Memory B cell (primary cell): ENCODE measurements at regions not wholly inside any gene's neighbourhood (a gene's known extent, or its start where the extent isn't known, plus 50 kb on each side); places are given as distances from the start of the nearest gene placed in this dataset.

ENCODE experiments used
- ATAC-seq: fragments of 150-1000 bp; cut with Tn5 transposase; 2 replicates; pipeline ENCODE4 v1.10.0; 2021; ENCODE audit warnings: low read depth, mild to moderate bottlenecking, moderate library complexity
- DNase-seq, 2 donors: peaks; one replicate each; pipeline ENCODE4 v3.0.0; 2022; ENCODE audit warnings: low spot score in 2 of 2
- H3K27ac Mint-ChIP-seq: one replicate; pipeline ENCODE4 v1.8.0; 2022; ENCODE audit warnings: mild to moderate bottlenecking, moderate library complexity, mixed read lengths
- H3K27me3 Mint-ChIP-seq: one replicate; pipeline ENCODE4 v1.8.0; 2022; ENCODE audit warnings: mixed read lengths
- H3K36me3 Mint-ChIP-seq: one replicate; pipeline ENCODE4 v1.8.0; 2022; ENCODE audit warnings: mild to moderate bottlenecking, mixed read lengths
- H3K4me1 Mint-ChIP-seq: one replicate; pipeline ENCODE4 v1.8.0; 2022; ENCODE audit warnings: mixed read lengths
- H3K4me3 Mint-ChIP-seq: one replicate; pipeline ENCODE4 v1.8.0; 2022; ENCODE audit warnings: mild to moderate bottlenecking, moderate library complexity, mixed read lengths
- H3K9me3 Mint-ChIP-seq: one replicate; pipeline ENCODE4 v1.8.0; 2022; ENCODE audit warnings: mixed read lengths

- H3K9me3 Mint-ChIP-seq = peaks cover under 1% of the 10 kb centered on the region
- peaks cover 2% of the 10 kb centered on the region for H3K27me3 Mint-ChIP-seq
- H3K27ac Mint-ChIP-seq = no peak overlapping the region
- no peak for ATAC-seq
- no peaks in the 10 kb centered on the region for H3K36me3 Mint-ChIP-seq
- no peak for DNase-seq
- H3K4me1 Mint-ChIP-seq = no peaks in the 10 kb centered on the region
- H3K4me3 Mint-ChIP-seq = no peak overlapping the region
Measured at GRCh38 chr1:57949168-57949567, 525.3 kb upstream of the DAB1 start.

DNA sequence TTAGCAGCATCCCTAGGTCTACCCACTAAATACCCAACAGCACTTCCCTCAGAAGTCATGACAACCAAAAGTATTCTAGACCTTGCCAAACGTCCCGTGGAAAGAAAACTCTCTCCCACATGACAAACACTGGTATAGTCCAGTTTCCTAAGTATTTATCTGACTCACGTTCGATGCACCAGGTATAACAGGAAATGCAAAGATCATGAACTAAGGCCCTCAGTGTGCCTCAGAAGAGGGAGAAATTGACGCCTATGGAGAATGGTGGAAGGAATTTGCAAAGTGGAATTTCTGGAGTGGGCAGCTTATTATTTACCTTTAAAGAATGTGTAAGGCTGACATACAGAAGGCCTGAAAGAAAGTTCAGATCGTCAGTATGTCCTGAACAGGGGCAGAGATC lies 523.6 kb upstream of the DAB1 start:
- Mint-ChIP-seq H3K36me3 (no peaks in the 10 kb centered on the region), H3K27ac (no peak overlapping the region), H3K27me3 (peaks cover 2% of the 10 kb centered on the region), H3K9me3 (peaks cover 1% of the 10 kb centered on the region), H3K4me3 (no peak overlapping the region), H3K4me1 (no peaks in the 10 kb centered on the region)
- DNase-seq (no peak), ATAC-seq (no peak)

DNA sequence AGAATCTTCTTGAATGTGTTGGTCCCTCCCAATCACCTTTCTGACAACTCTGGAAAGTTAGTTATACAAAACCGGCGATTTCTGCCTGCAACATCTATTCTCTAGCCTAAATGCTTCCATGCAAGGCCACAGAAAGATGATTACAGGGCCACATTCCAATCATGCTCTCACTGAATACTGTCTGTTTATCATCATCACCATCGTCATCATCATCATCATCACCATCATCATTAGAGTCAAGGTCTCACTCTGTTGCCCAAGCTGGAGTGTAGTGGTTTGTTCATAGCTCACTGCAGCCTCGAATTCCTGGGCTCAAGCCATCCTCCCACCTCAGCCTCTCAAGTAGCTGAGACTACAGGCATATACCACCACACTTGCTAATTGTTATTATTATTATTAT lies 521.2 kb upstream of the DAB1 start:
- Mint-ChIP-seq H3K9me3 (peaks cover 1% of the 10 kb centered on the region), H3K4me3 (no peak overlapping the region), H3K36me3 (no peaks in the 10 kb centered on the region), H3K27ac (no peak overlapping the region), H3K27me3 (peaks cover 2% of the 10 kb centered on the region), H3K4me1 (no peaks in the 10 kb centered on the region)
- ATAC-seq (no peak), DNase-seq (no peak)

GRCh38 chr1:57943365-57943764 lies 519.5 kb upstream of the DAB1 start:
- H3K27me3 Mint-ChIP-seq = peaks cover 4% of the 10 kb centered on the region
- ATAC-seq = no peak
- peaks cover 3% of the 10 kb centered on the region for H3K36me3 Mint-ChIP-seq
- H3K4me1 Mint-ChIP-seq = no peaks in the 10 kb centered on the region
- DNase-seq = no peak
- H3K4me3 Mint-ChIP-seq = no peak overlapping the region
- H3K9me3 Mint-ChIP-seq = peaks cover 9% of the 10 kb centered on the region
- no peak overlapping the region for H3K27ac Mint-ChIP-seq

DNA sequence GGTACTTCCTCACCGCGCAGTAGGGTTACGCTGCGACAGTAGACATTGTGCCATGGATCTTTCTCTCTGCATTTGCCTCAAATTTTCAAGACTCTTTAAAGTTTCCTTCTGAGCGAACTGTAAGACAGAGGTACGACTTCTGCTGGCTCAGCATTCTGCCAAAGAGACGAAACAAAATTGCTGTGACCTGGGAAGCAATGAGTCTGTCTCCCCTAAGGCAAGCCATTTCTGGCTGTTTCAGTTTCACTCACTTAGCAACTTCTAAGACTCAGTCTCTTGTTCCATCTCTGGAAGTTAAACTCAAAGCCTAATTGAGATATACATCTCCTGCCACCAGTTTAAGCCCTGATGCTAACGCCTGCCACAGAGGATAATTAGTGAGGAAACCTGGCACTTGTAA lies 510.9 kb upstream of the DAB1 start:
- ATAC-seq = no peak

GRCh38 chr1:57927003-57927402 lies 503.1 kb upstream of the DAB1 start:
- H3K9me3 Mint-ChIP-seq = peaks cover 2% of the 10 kb centered on the region
- ATAC-seq (no peak), DNase-seq (no peak)
- no peaks in the 10 kb centered on the region for H3K4me1 Mint-ChIP-seq
- no peak overlapping the region for H3K27ac Mint-ChIP-seq
- no peaks in the 10 kb centered on the region for H3K36me3 Mint-ChIP-seq
- H3K4me3 Mint-ChIP-seq = no peak overlapping the region
- peaks cover 2% of the 10 kb centered on the region for H3K27me3 Mint-ChIP-seq

More for the DNA sequence above, 510.9 kb upstream of the DAB1 start:
- Mint-ChIP-seq H3K4me3 (no peak overlapping the region), H3K4me1 (no peaks in the 10 kb centered on the region), H3K36me3 (peaks cover 3% of the 10 kb centered on the region), H3K27me3 (peaks cover 8% of the 10 kb centered on the region), H3K9me3 (peaks cover 9% of the 10 kb centered on the region), H3K27ac (no peak overlapping the region)
- no peak for DNase-seq

DNA sequence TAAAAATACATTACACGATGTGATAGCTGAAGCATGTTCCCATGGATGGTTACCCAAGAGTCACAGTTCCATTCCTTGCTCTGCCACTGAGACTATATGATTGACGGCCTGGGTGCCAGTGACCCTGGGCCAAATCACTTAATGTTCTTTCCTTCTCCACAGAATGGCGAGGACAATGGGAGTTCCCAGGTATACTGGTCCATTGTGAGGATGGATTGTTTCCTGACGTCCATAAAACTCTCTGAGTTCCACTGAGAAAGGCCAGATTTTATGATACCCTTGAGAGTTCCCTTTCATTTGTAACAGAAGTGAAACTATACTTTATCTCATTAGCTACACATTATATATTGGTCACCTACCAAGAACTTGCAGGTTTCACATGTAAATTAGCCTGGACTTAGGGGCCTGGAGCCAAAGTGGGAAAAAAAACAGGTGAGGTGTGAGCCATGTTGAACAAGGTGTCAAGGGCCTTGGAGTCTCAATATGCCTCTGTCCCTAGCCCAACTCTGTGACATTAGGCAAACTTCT lies 502.2 kb upstream of the DAB1 start:
- Mint-ChIP-seq H3K27ac (no peak overlapping the region), H3K36me3 (no peaks in the 10 kb centered on the region), H3K9me3 (peaks cover 3% of the 10 kb centered on the region), H3K4me1 (no peaks in the 10 kb centered on the region), H3K27me3 (peaks cover 5% of the 10 kb centered on the region), H3K4me3 (no peak overlapping the region)
- no peak for ATAC-seq
- no peak for DNase-seq

- no peaks in the 10 kb centered on the region for H3K4me1 Mint-ChIP-seq
Measured at GRCh38 chr1:57925226-57925625, 501.4 kb upstream of the DAB1 start.

DNA sequence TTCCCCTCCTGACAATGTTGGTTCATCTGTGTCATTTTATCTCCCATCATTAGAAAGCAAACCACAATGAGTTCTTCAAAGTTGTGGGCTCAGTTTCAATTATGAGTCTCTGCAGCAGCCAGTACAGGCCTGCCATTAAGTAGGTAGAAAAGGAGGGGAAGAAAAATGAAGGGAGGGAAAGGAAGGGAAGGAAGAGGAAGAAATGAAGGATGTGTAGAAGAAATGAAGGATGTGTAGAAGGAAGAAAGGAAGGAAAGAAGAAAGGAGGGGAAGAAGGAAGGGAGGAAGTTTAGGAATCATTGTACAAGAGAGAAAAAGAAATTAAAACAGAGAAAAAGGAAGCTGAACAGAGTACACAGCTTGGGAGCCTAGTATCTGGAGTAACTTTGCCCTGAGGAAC lies 498.3 kb upstream of the DAB1 start:
- peaks cover 5% of the 10 kb centered on the region for H3K27me3 Mint-ChIP-seq

More at GRCh38 chr1:57925226-57925625, 501.4 kb upstream of the DAB1 start:
- ATAC-seq (no peak), DNase-seq (no peak)
- H3K36me3 Mint-ChIP-seq = no peaks in the 10 kb centered on the region
- H3K27me3 Mint-ChIP-seq = peaks cover 5% of the 10 kb centered on the region
- no peak overlapping the region for H3K4me3 Mint-ChIP-seq
- H3K27ac Mint-ChIP-seq = no peak overlapping the region
- peaks cover 3% of the 10 kb centered on the region for H3K9me3 Mint-ChIP-seq

DNA sequence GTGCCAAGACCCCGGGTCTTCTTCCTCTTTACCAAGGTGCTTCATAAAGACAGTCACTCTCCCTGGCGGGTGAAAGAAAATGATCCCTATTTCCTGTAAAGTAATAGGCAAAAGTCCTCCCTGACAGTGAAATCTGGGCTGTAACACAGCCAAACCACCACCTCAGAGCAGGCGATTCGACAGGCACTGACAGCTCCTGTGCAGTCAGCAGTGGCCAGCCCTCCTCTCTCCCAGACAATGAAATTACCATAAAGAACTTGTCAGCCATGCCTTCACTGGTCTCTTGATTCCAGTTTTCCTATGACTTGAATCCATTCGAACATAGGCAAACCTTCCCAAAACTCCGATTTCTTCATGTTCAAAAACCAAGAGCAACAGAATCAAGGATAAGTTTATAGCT lies 492.2 kb upstream of the DAB1 start:
- H3K9me3 Mint-ChIP-seq = no peaks in the 10 kb centered on the region
- H3K27ac Mint-ChIP-seq = no peak overlapping the region
- no peaks in the 10 kb centered on the region for H3K36me3 Mint-ChIP-seq
- no peak overlapping the region for H3K4me3 Mint-ChIP-seq
- ATAC-seq (no peak), DNase-seq (no peak)
- peaks cover 4% of the 10 kb centered on the region for H3K27me3 Mint-ChIP-seq
- no peaks in the 10 kb centered on the region for H3K4me1 Mint-ChIP-seq

More for the DNA sequence above, 498.3 kb upstream of the DAB1 start:
- no peak for DNase-seq
- Mint-ChIP-seq H3K4me3 (no peak overlapping the region), H3K27ac (no peak overlapping the region), H3K36me3 (no peaks in the 10 kb centered on the region), H3K9me3 (peaks cover 3% of the 10 kb centered on the region), H3K4me1 (no peaks in the 10 kb centered on the region)
- ATAC-seq = no peak

DNA sequence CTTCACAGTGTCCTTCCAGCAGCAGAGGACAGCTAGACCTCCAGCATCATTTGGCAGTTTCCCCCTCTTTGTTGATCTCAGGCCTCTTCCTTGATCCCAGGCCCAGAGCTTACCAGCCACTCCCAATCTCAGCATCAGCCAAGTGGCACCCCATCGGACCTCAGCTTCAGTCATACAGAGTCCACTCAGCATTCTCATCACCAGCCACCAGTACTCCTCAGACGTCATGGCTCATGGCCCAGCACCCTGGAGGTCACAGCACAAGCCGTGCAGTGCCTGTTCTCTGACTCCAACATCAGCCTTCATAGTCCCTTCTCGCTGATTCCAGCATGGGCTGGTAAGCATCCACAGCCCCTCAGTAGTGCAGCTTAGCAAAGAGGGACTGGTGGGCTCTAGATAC lies 487.6 kb upstream of the DAB1 start:
- no peaks in the 10 kb centered on the region for H3K9me3 Mint-ChIP-seq
- H3K4me3 Mint-ChIP-seq = no peak overlapping the region
- no peaks in the 10 kb centered on the region for H3K36me3 Mint-ChIP-seq
- no peaks in the 10 kb centered on the region for H3K4me1 Mint-ChIP-seq
- H3K27ac Mint-ChIP-seq = no peak overlapping the region
- no peak for DNase-seq
- H3K27me3 Mint-ChIP-seq = peaks cover 4% of the 10 kb centered on the region
- ATAC-seq = no peak

DNA sequence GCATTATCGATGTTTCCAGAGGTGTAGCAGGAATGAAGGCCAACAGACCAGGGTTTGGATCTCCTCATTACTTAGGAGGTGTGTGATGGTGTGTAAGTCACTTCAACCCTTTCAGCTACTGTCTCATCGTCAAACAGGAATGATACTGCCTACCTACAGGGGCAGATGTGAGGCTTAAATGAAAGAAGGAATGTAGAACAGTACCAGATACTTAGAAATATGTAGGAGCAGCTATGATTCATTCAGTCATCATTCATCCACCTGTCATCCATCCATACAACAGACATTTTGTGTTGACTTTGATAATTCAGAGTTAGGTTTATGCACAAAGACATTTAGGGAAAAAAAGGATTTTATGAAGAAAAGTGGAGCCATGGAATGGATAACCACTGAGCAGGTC lies 486.9 kb upstream of the DAB1 start:
- Mint-ChIP-seq H3K4me3 (no peak overlapping the region), H3K36me3 (no peaks in the 10 kb centered on the region), H3K9me3 (no peaks in the 10 kb centered on the region), H3K27me3 (peaks cover 4% of the 10 kb centered on the region), H3K27ac (no peak overlapping the region), H3K4me1 (no peaks in the 10 kb centered on the region)
- ATAC-seq = no peak
- no peak for DNase-seq

DNA sequence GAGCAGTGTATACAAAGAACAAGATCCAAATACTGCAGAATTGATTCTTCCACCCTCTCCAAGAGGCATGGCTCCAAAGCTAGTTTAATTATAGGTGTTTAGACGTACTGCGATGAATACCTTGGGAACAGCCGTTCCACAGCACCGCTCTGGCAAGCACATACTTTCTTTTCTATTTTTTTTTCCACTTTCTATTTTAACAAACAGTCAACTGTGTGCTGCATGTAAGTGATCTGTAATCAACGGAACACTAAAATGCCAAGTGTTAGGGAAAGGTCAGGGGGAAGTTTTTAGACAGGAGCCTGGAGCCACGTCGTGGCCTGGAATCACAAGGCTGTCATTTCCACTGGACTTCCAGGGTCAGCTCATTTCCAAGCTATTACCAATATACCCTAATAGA lies 486.4 kb upstream of the DAB1 start:
- H3K27ac Mint-ChIP-seq = no peak overlapping the region
- no peaks in the 10 kb centered on the region for H3K4me1 Mint-ChIP-seq
- DNase-seq = no peak
- no peaks in the 10 kb centered on the region for H3K9me3 Mint-ChIP-seq
- H3K27me3 Mint-ChIP-seq = peaks cover 4% of the 10 kb centered on the region
- H3K36me3 Mint-ChIP-seq = no peaks in the 10 kb centered on the region
- H3K4me3 Mint-ChIP-seq = no peak overlapping the region
- ATAC-seq = no peak

DNA sequence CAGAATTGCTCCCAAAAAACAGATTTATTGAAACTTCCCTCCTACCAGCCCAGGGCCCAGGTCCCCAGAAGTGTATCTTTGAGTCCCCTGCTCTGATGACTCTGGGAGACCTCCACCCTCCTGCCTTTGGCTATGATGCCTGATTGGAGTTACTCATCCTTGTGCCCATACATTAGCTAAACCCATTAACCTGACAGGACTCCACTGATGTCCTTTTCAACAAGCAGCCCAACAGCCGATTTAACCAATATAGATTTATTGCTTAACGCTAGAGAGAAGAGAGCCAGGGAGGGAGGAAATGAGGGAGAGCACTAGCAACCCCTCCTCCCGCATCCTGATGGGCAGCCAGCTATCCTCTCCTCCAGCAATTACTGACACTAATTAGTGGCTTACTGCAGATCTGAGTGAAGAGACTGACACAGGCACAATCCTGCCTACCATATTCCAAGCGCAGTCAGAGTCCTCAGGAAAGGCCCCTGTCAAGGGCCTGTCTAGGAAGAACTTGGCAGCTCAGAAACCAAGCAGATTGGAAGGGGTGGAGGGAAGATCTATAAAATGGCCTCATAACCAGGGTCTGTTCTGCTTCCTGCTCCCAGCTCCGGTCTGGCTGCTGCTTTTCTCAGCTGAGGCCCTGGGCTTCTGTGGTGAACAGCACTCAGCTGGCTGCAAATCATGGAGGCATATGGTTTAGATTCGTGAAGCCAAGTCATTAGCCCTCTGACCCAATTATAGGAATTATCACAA lies 484.5 kb upstream of the DAB1 start:
- H3K36me3 Mint-ChIP-seq = no peaks in the 10 kb centered on the region
- ATAC-seq (no peak), DNase-seq (no peak)
- H3K27ac Mint-ChIP-seq = no peak overlapping the region
- H3K4me3 Mint-ChIP-seq = no peak overlapping the region
- peaks cover 4% of the 10 kb centered on the region for H3K27me3 Mint-ChIP-seq
- H3K4me1 Mint-ChIP-seq = no peaks in the 10 kb centered on the region
- H3K9me3 Mint-ChIP-seq = no peaks in the 10 kb centered on the region
